Testis (tissue), 2 donors: ENCODE measurements at regions not wholly inside any gene's neighbourhood (a gene's known extent, or its start where the extent isn't known, plus 50 kb on each side); places are given as distances from the start of the nearest gene placed in this dataset.

Source experiments
- POLR2A ChIP-seq: fragments of 450-650 bp; IDR thresholded peaks from one replicate; pipeline ENCODE4 v1.6.1; 2017; ENCODE audit warnings: antibody characterized with exemption, mild to moderate bottlenecking, moderate library complexity
- TF ChIP-seq, protein P1 (sequence below), 3 experiments: fragments of 450-650 bp in 2 of 3; fragments of 200-600 bp in 1 of 3; sonication (generic) in 1 of 3; IDR thresholded peaks; one replicate each; pipeline ENCODE4 v1.5.1; 2016 to 2019; ENCODE audit warnings: antibody characterized with exemption in 3 of 3, mild to moderate bottlenecking in 2 of 3, moderate library complexity in 1 of 3

DNA sequence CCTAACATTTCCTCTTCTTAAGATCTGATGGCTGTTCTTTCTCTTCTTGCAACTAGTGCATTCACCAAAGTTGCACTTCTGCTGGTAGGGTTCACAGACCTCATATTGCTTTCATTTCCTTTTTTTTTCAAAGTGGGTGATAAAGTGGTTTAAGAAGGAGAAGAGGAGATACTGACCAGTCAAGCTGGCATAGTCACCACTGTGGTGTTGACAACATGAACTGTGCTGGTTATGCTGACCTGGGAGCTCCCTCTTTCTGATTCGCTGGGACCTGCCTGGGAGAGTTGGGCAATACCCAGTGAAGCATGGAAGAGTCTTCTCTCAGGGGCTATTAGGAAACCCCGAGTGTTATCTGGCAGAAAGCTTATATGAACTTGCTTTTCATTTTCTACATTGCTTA is 222.9 kb downstream of the SLITRK5 start:
- TF ChIP-seq, protein P1, sequence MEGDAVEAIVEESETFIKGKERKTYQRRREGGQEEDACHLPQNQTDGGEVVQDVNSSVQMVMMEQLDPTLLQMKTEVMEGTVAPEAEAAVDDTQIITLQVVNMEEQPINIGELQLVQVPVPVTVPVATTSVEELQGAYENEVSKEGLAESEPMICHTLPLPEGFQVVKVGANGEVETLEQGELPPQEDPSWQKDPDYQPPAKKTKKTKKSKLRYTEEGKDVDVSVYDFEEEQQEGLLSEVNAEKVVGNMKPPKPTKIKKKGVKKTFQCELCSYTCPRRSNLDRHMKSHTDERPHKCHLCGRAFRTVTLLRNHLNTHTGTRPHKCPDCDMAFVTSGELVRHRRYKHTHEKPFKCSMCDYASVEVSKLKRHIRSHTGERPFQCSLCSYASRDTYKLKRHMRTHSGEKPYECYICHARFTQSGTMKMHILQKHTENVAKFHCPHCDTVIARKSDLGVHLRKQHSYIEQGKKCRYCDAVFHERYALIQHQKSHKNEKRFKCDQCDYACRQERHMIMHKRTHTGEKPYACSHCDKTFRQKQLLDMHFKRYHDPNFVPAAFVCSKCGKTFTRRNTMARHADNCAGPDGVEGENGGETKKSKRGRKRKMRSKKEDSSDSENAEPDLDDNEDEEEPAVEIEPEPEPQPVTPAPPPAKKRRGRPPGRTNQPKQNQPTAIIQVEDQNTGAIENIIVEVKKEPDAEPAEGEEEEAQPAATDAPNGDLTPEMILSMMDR (IDR thresholded peaks at IDR 0.05), result no peak
- TF ChIP-seq POLR2A, result no peak
